SK-N-SH (cell line): ENCODE measurements at regions not wholly inside any gene's neighbourhood (a gene's known extent, or its start where the extent isn't known, plus 50 kb on each side); places are given as distances from the start of the nearest gene placed in this dataset.

ENCODE experiments used
- CTCF ChIA-PET: fragments of 300-600, 350-600 bp; formaldehyde crosslinking; extraction: SDS; loops from one replicate; lab custom pipeline; 2021; lab: Yijun Ruan, JAX
- POLR2A ChIA-PET: fragments of 350-600 bp; sonication (Branson Sonifier 250); formaldehyde crosslinking; extraction: SDS; loops from one replicate; lab custom pipeline; 2020; ENCODE audit warnings: antibody characterized with exemption, inconsistent platforms; lab: Yijun Ruan, JAX
- DNase-seq: peaks from one replicate; pipeline ENCODE4 v3.0.0; 2012
- H2AFZ ChIP-seq: fragments of 200-600 bp; sonication (generic); 2 replicates; pipeline ENCODE4 v1.8.1; 2016; ENCODE audit warnings: antibody characterized with exemption, mild to moderate bottlenecking, low read depth
- H3F3A ChIP-seq: fragments of 200-600 bp; sonication (generic); replicated peaks from 2 replicates; pipeline ENCODE3; 2016; ENCODE audit warnings: antibody characterized with exemption, mild to moderate bottlenecking; ENCODE audit not compliant: insufficient read depth
- H3K27ac ChIP-seq, 2 experiments: fragments of 200-500 bp in 1 of 2; fragments of 200-600 bp in 1 of 2; sonication (Bioruptor generic) in 1 of 2; sonication (generic), shearing (Covaris generic) in 1 of 2; 2 replicates each; pipeline versions ENCODE4 v1.5.1 to v1.6.1; 2014 to 2016; ENCODE audit warnings: low read depth in 2 of 2, inconsistent platforms in 1 of 2, low read length in 1 of 2, mild to moderate bottlenecking in 1 of 2, mixed read lengths in 1 of 2
- H3K27me3 ChIP-seq: fragments of 200-600 bp; sonication (generic), shearing (Covaris generic); 2 replicates; pipeline ENCODE4 v1.6.1; 2016; ENCODE audit warnings: mixed run types; ENCODE audit not compliant: insufficient read depth
- H3K36me3 ChIP-seq, 2 experiments: fragments of 200-500 bp in 1 of 2; fragments of 200-600 bp in 1 of 2; sonication (Bioruptor generic) in 1 of 2; sonication (generic) in 1 of 2; replicated peaks in 1 of 2; 2 replicates each; pipeline versions ENCODE3 to v1.5.1; 2014 to 2016; ENCODE audit warnings: low read length in 1 of 2, mild to moderate bottlenecking in 1 of 2; ENCODE audit not compliant: insufficient read depth in 2 of 2, control insufficient read depth in 1 of 2
- H3K4me1 ChIP-seq, 2 experiments: fragments of 200-500 bp in 1 of 2; fragments of 200-600 bp in 1 of 2; sonication (Bioruptor generic) in 1 of 2; sonication (generic), shearing (Covaris generic) in 1 of 2; 2 replicates each; pipeline versions ENCODE4 v1.5.1 to v1.6.1; 2014 to 2016; ENCODE audit warnings: low read depth in 1 of 2, low read length in 1 of 2, mixed run types in 1 of 2; ENCODE audit not compliant: insufficient read depth in 2 of 2, control insufficient read depth in 1 of 2
- H3K4me2 ChIP-seq: fragments of 200-600 bp; sonication (generic), shearing (Covaris generic); 2 replicates; pipeline ENCODE4 v1.6.1; 2017; ENCODE audit warnings: mixed run types
- H3K4me3 ChIP-seq, 2 experiments: fragments of 200-500 bp in 1 of 2; fragments of 200-600 bp in 1 of 2; sonication (Bioruptor generic) in 1 of 2; sonication (generic), shearing (Covaris generic) in 1 of 2; 2 replicates each; pipeline versions ENCODE4 v1.5.1 to v1.8.1; 2014 to 2016; ENCODE audit warnings: low read depth in 2 of 2, inconsistent platforms in 1 of 2, low read length in 1 of 2, mild to moderate bottlenecking in 1 of 2, mixed read lengths in 1 of 2, moderate library complexity in 1 of 2
- H3K79me2 ChIP-seq: fragments of 200-600 bp; sonication (generic); 2 replicates; pipeline ENCODE4 v1.8.1; 2017; ENCODE audit warnings: mild to moderate bottlenecking; ENCODE audit not compliant: insufficient read depth
- H3K9ac ChIP-seq: fragments of 200-600 bp; sonication (generic); 2 replicates; pipeline ENCODE4 v1.6.1; 2017; ENCODE audit warnings: mixed run types
- H3K9me2 ChIP-seq: fragments of 200-600 bp; sonication (generic); 2 replicates; pipeline ENCODE4 v1.6.1; 2017; ENCODE audit warnings: mixed run types
- H3K9me3 ChIP-seq: fragments of 200-600 bp; sonication (generic); 2 replicates; pipeline ENCODE4 v1.6.1; 2017; ENCODE audit warnings: mixed run types, mild to moderate bottlenecking, moderate library complexity
- H4K20me1 ChIP-seq: fragments of 200-600 bp; sonication (generic); 2 replicates; pipeline ENCODE4 v1.6.1; 2017; ENCODE audit warnings: mild to moderate bottlenecking, mixed run types; ENCODE audit not compliant: insufficient read depth
- CHD2 ChIP-seq: fragments of 150-350 bp; IDR thresholded peaks from 2 replicates; pipeline ENCODE4 v1.6.1; 2018; ENCODE audit warnings: low read length; ENCODE audit not compliant: partially characterized antibody
- ELF1 ChIP-seq: IDR thresholded peaks from 2 replicates; pipeline ENCODE4 v1.4.0; 2012
- EP300 ChIP-seq, 2 experiments: IDR thresholded peaks; 2 replicates each; pipeline versions ENCODE4 v1.4.0 to v1.6.1; 2012; ENCODE audit warnings: borderline replicate concordance in 1 of 2, low read depth in 1 of 2, low read length in 1 of 2
- EZH2phosphoT487 ChIP-seq: fragments of 200-600 bp; sonication (generic); IDR thresholded peaks from 2 replicates; pipeline ENCODE4 v1.6.1; 2017; ENCODE audit warnings: low read depth, mixed run types, mild to moderate bottlenecking, antibody characterized with exemption, moderate library complexity, borderline replicate concordance
- FOSL2 ChIP-seq: IDR thresholded peaks from 2 replicates; pipeline ENCODE4 v1.4.0; 2012; ENCODE audit warnings: low read depth, mild to moderate bottlenecking, moderate library complexity, borderline replicate concordance
- JUND ChIP-seq: IDR thresholded peaks from 2 replicates; pipeline ENCODE4 v1.4.0; 2012
- NRF1 ChIP-seq: IDR thresholded peaks from 2 replicates; pipeline ENCODE4 v1.6.1; 2012; ENCODE audit warnings: low read depth, mild to moderate bottlenecking, low read length
- RCOR1 ChIP-seq: fragments of 150-350 bp; IDR thresholded peaks from 2 replicates; pipeline ENCODE4 v1.6.1; 2017; ENCODE audit warnings: antibody characterized with exemption, low read length
- WGBS: methylation state at CpG from one replicate; pipeline ENCODE4 v1.1.6; 2017; ENCODE audit warnings: low lambda C conversion rate; 5-methylcytosine and 5-hydroxymethylcytosine counted together
- TF ChIP-seq, protein P1 (sequence below): IDR thresholded peaks from 2 replicates; pipeline ENCODE4; 2012

DNA sequence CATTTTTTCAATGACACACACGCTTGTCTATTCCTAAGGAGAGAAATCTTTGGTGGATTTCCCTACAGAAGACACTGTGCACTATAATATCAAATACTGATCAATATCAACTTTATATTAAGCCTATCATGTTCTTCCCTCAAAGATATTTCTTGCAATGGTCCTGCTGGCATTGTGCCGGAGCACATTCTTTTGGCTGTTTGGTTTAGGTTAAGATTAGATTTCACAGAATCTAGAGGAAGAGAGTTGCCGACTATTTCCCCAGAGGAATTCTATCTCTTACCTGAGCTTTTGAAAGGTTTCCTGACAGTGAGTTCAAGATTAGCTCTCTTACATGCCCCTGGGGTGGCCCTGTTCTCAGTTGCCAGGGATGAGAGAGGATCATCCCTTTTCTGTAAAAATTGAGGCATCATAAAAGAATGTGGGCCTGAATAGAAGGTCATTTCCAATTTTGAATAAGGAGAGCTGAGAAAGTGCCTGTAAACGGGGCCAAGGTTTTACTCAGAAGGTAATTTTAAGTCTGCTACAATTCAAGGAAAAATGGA, 180.6 kb upstream of the ARHGAP20 start:
- Histone ChIP-seq H3K9me3 (no peaks in the 10 kb centered on the region), H3K79me2 (no peaks in the 10 kb centered on the region), H3K9ac (no peak overlapping the region), H3K9me2 (no peaks in the 10 kb centered on the region), H3K36me3 (no peaks in the 10 kb centered on the region), H3K4me2 (no peak overlapping the region), H4K20me1 (no peaks in the 10 kb centered on the region), H3K27ac (no peak overlapping the region), H3K4me1 (peaks cover 5 to 16% of the 10 kb centered on the region in 2 experiments; a peak in 3 of 4 replicates), H3K4me3 (no peak overlapping the region), H3K27me3 (no peaks in the 10 kb centered on the region), H2AFZ (no peak overlapping the region), H3F3A (peaks cover 20% of the 10 kb centered on the region)
- CTCF ChIA-PET: no interaction called here
- DNase-seq: no peak
- POLR2A ChIA-PET: no interaction called here
- 72% methylated on average over 4 of the region's 4 CpGs for WGBS
- no peak for TF ChIP-seq ELF1
- TF ChIP-seq, protein P1, sequence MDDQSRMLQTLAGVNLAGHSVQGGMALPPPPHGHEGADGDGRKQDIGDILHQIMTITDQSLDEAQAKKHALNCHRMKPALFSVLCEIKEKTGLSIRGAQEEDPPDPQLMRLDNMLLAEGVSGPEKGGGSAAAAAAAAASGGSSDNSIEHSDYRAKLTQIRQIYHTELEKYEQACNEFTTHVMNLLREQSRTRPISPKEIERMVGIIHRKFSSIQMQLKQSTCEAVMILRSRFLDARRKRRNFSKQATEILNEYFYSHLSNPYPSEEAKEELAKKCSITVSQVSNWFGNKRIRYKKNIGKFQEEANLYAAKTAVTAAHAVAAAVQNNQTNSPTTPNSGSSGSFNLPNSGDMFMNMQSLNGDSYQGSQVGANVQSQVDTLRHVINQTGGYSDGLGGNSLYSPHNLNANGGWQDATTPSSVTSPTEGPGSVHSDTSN: no peak
- TF ChIP-seq RCOR1: no peak
- no peak for TF ChIP-seq FOSL2
- no peak for TF ChIP-seq NRF1

GRCh38 chr11:110891411-110891810, 179.2 kb upstream of the ARHGAP20 start:
- no peak overlapping the region for H2AFZ ChIP-seq
- 88% methylated on average over 1 of the region's 1 CpG for WGBS
- CTCF ChIA-PET: no interaction called here
- H3K36me3 ChIP-seq: no peaks in the 10 kb centered on the region
- no peak overlapping the region for H3K4me3 ChIP-seq
- no peak for DNase-seq
- no peaks in the 10 kb centered on the region for H3K79me2 ChIP-seq
- no peak overlapping the region for H3K4me2 ChIP-seq
- H3K9me3 ChIP-seq: no peaks in the 10 kb centered on the region
- H4K20me1 ChIP-seq: no peaks in the 10 kb centered on the region
- H3K9ac ChIP-seq: no peak overlapping the region
- POLR2A ChIA-PET: no interaction called here
- peaks cover 0 to 8% of the 10 kb centered on the region in 2 experiments; a peak in 1 of 4 replicates for H3K4me1 ChIP-seq
- peaks cover 12% of the 10 kb centered on the region for H3F3A ChIP-seq
- no peaks in the 10 kb centered on the region for H3K27me3 ChIP-seq
- H3K27ac ChIP-seq: peak overlapping the region in 1 of 2 experiments; percentile 45; a peak in 2 of 4 replicates
- no peaks in the 10 kb centered on the region for H3K9me2 ChIP-seq
- TF ChIP-seq EZH2phosphoT487: no peak
- TF ChIP-seq JUND: peak; percentile 29; the same call in 1 of the 2 replicates
- TF ChIP-seq FOSL2: peak; percentile 36; the same call in 1 of the 2 replicates
- TF ChIP-seq EP300 (IDR thresholded peaks at IDR 0.05; ENCODE audit: borderline replicate concordance in 1 of 2, low read depth in 1 of 2, low read length in 1 of 2): no peak

DNA sequence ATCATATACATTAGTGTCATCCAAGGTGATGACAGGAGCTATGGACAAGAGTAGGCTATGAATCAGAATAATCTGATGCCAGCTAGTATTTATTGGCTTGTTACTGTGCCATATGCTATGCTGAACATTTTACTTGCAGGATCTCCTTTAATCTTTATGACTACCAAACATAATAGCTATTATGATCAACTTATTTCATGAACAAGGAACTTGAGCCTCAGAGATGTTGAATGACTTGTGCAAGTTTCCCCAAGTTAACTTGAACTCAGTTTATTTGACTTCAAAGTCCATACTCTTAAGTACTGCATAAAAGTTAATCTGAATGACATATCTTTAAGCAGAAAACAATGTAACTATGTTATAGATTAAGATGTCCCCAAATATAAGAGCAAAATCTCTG, 178.8 kb upstream of the ARHGAP20 start:
- H4K20me1 ChIP-seq: no peaks in the 10 kb centered on the region
- H3K36me3 ChIP-seq: no peaks in the 10 kb centered on the region
- TF ChIP-seq CHD2: no peak
- H3K27ac ChIP-seq: no peak overlapping the region
- no peak overlapping the region for H3K4me2 ChIP-seq
- peaks cover 8% of the 10 kb centered on the region for H3F3A ChIP-seq
- no peaks in the 10 kb centered on the region for H3K9me3 ChIP-seq
- no peaks in the 10 kb centered on the region for H3K79me2 ChIP-seq
- 0 out of 4 replicates have a peak, but pooled peaks cover 0 to 7% of the 10 kb centered on the region in 2 experiments for H3K4me1 ChIP-seq
- H2AFZ ChIP-seq: no peak overlapping the region
- no peak for DNase-seq
- ChIA-PET CTCF (interaction anchor here (0.6 kb wide), 1 partner anchor 183 kb away, joined by 3 read pairs; no protein-coding TSS in a partner anchor), POLR2A (no interaction called here)
- no peak overlapping the region for H3K9ac ChIP-seq
- no peaks in the 10 kb centered on the region for H3K9me2 ChIP-seq
- no peak overlapping the region for H3K4me3 ChIP-seq
- no peaks in the 10 kb centered on the region for H3K27me3 ChIP-seq
